ENCODE measurements at regions not wholly inside any gene's neighbourhood (a gene's known extent, or its start where the extent isn't known, plus 50 kb on each side); places are given as distances from the start of the nearest gene placed in this dataset.

DNA sequence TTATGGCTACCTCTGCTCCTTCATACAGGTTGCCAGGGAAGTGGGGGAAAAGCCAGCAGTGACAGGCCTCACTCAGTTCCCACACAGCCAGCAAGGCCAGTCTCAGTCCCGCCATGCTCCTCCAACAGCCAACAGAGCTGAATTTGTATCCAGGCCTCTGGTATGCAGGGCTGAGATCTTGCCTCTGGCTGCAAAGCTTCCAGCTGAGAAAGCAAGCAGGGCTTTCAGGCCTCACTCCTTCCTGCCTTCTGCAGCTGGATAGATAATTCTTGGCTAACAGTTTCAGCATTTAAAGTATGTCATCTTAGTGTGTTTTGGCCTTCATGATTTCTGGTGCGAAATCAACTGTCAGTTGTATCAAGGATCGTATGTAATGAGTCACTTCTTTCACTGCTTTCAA is 103.6 kb downstream of the GNL3L start:
- DNase-seq (ENCODE audit: extremely low read depth in 1 of 4, low spot score in 3 of 4) (no peak), ATAC-seq (no peak), FAIRE-seq (no peak)
- Histone ChIP-seq H3K27me3 (ENCODE audit: control insufficient read depth in 2 of 2, insufficient read depth in 2 of 2, low read length in 2 of 2) (no peaks in the 10 kb centered on the region), H4K20me1 (replicated peaks; ENCODE audit: control insufficient read depth, insufficient read depth, low read length) (no peaks in the 10 kb centered on the region), H3K36me3 (ENCODE audit: control insufficient read depth, insufficient read depth, low read length) (no peaks in the 10 kb centered on the region), H3K79me2 (ENCODE audit: control insufficient read depth, insufficient read depth, low read length) (no peaks in the 10 kb centered on the region), H3K4me3 (no peak overlapping the region), H3K4me2 (ENCODE audit: insufficient read depth, low read length) (no peak overlapping the region), H3K9me1 (ENCODE audit: control insufficient read depth, insufficient read depth, low read length) (no peaks in the 10 kb centered on the region), H2AFZ (ENCODE audit: low read depth, low read length) (no peak overlapping the region), H3K9me3 (replicated peaks; ENCODE audit: control insufficient read depth, insufficient read depth, low read depth, low read length) (no peaks in the 10 kb centered on the region; the same call in 1 of the 2 replicates), H3K4me1 (replicated peaks in 1 of 2; ENCODE audit: control insufficient read depth in 2 of 2, insufficient read depth in 2 of 2, low read length in 2 of 2) (no peaks in the 10 kb centered on the region), H3K27ac (ENCODE audit: extremely low read depth, low read depth, low read length) (no peak overlapping the region), H3K9ac (ENCODE audit: insufficient read depth in 1 of 2, low read depth in 2 of 2, low read length in 2 of 2) (no peak overlapping the region)
- intact Hi-C loops (cut with micrococcal nuclease) (loop anchor here (10.0 kb wide), 1 partner anchor 589 kb away; the partner anchor contains the start of gene PHF8), in situ Hi-C loops (cut with MboI) (loop anchor here (25.0 kb wide), 1 partner anchor 429 kb away; no protein-coding TSS in a partner anchor)
- ChIA-PET CTCF (ENCODE audit: low intra/inter-chr PET ratio) (no interaction called here), POLR2A (no interaction called here)
- BruUV-seq (replicated peaks), result no TSS peak
- WGBS (ENCODE audit: insufficient coverage, low coverage, missing lambda C conversion rate), result 9% methylated on average over 2 of the region's 3 CpGs
- TF ChIP-seq ZBTB5 (IDR thresholded peaks at IDR 0.05), result no peak
- no peak for TF ChIP-seq NUFIP1 (IDR thresholded peaks at IDR 0.05; ENCODE audit: partially characterized antibody)
- no peak for TF ChIP-seq ZNF699 (CRISPR knock-in tag; IDR thresholded peaks at IDR 0.05; ENCODE audit: insufficient replicate concordance)
- no peak for TF ChIP-seq PHF8 (IDR thresholded peaks at IDR 0.05; ENCODE audit: borderline replicate concordance, low read length)
- TF ChIP-seq, protein P1, sequence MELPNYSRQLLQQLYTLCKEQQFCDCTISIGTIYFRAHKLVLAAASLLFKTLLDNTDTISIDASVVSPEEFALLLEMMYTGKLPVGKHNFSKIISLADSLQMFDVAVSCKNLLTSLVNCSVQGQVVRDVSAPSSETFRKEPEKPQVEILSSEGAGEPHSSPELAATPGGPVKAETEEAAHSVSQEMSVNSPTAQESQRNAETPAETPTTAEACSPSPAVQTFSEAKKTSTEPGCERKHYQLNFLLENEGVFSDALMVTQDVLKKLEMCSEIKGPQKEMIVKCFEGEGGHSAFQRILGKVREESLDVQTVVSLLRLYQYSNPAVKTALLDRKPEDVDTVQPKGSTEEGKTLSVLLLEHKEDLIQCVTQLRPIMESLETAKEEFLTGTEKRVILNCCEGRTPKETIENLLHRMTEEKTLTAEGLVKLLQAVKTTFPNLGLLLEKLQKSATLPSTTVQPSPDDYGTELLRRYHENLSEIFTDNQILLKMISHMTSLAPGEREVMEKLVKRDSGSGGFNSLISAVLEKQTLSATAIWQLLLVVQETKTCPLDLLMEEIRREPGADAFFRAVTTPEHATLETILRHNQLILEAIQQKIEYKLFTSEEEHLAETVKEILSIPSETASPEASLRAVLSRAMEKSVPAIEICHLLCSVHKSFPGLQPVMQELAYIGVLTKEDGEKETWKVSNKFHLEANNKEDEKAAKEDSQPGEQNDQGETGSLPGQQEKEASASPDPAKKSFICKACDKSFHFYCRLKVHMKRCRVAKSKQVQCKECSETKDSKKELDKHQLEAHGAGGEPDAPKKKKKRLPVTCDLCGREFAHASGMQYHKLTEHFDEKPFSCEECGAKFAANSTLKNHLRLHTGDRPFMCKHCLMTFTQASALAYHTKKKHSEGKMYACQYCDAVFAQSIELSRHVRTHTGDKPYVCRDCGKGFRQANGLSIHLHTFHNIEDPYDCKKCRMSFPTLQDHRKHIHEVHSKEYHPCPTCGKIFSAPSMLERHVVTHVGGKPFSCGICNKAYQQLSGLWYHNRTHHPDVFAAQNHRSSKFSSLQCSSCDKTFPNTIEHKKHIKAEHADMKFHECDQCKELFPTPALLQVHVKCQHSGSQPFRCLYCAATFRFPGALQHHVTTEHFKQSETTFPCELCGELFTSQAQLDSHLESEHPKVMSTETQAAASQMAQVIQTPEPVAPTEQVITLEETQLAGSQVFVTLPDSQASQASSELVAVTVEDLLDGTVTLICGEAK (IDR thresholded peaks at IDR 0.05), result no peak
- TF ChIP-seq, protein P1 (CRISPR knock-in tag; IDR thresholded peaks at IDR 0.05), result no peak
- TF ChIP-seq ZZZ3 (IDR thresholded peaks at IDR 0.05), result no peak
- no peak for TF ChIP-seq CEBPG (CRISPR knock-in tag; IDR thresholded peaks at IDR 0.05)
- TF ChIP-seq CEBPG (tag; conservative IDR thresholded peaks at IDR 0.05 in 1 of 2, IDR thresholded peaks at IDR 0.05 in 1 of 2), result no peak
- TF ChIP-seq PHF20 (IDR thresholded peaks at IDR 0.05; ENCODE audit: partially characterized antibody), result no peak
- TF ChIP-seq SOX6 (IDR thresholded peaks at IDR 0.05), result no peak
- no peak for TF ChIP-seq PTBP1 (IDR thresholded peaks at IDR 0.05; ENCODE audit: low read depth, low read length)
- TF ChIP-seq HMG20B (CRISPR knock-in tag; IDR thresholded peaks at IDR 0.05), result no peak
- TF ChIP-seq SMARCB1 (IDR thresholded peaks at IDR 0.05; ENCODE audit: insufficient read length, low read depth), result no peak

All from K562 (cell line).